ENCODE measurements at regions not wholly inside any gene's neighbourhood (a gene's known extent, or its start where the extent isn't known, plus 50 kb on each side); places are given as distances from the start of the nearest gene placed in this dataset.

DNA sequence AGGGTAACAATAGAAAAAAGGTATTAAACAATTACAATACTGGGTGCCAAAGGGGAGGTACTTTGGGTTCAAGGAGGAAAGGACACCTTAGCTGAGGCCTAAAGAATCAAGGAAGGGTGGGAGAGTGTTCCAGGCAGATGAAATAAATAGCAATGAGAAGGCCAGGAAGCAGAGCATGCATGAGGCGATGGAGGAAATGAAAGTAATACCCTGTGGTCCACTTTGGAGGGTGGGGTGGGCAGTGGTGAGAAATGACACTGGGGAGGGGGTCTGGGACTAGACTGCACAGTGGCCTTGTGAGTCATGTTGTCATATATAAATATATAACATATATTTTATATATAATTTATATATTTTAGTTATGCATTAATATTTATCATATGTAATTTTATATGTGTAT lies 55.9 kb downstream of the BHLHE40 start:
- no peaks in the 10 kb centered on the region for H3K36me3 ChIP-seq (ENCODE audit: insufficient read depth, low read length)
- Mint-ChIP-seq H3K36me3 (no peaks in the 10 kb centered on the region), H3K4me3 (no peak overlapping the region), H3K9me3 (no peaks in the 10 kb centered on the region), H3K4me1 (peaks cover 5 to 7% (median 6%) of the 10 kb centered on the region in 3 donors), H3K27ac (no peak overlapping the region), H3K27me3 (peaks cover 0 to 5% of the 10 kb centered on the region in 2 donors)
- H3K27me3 ChIP-seq (ENCODE audit: insufficient read depth, low read length, poor library complexity, severe bottlenecking), result no peaks in the 10 kb centered on the region
- no peak for DNase-seq
- POLR2A ChIA-PET, result no interaction called here
- no peak overlapping the region for H3K27ac ChIP-seq (ENCODE audit: low read depth, low read length)
- no peak overlapping the region for H3K4me3 ChIP-seq (ENCODE audit: low read length)
- no peaks in the 10 kb centered on the region for H3K9me3 ChIP-seq (ENCODE audit: low read length)
- no peaks in the 10 kb centered on the region for H3K4me1 ChIP-seq (ENCODE audit: insufficient read depth, low read length)
- CTCF ChIA-PET, result interaction anchor here (1.1 kb wide), 1 partner anchor 323 kb away, joined by 3 read pairs; no protein-coding TSS in a partner anchor

- Histone ChIP-seq H3K4me1 (ENCODE audit: insufficient read depth, low read length) (no peaks in the 10 kb centered on the region), H3K36me3 (ENCODE audit: insufficient read depth, low read length) (no peaks in the 10 kb centered on the region), H3K4me3 (ENCODE audit: low read length) (no peak overlapping the region), H3K27ac (ENCODE audit: low read depth, low read length) (no peak overlapping the region), H3K9me3 (ENCODE audit: low read length) (no peaks in the 10 kb centered on the region), H3K27me3 (ENCODE audit: insufficient read depth, low read length, poor library complexity, severe bottlenecking) (no peaks in the 10 kb centered on the region)
- POLR2A ChIA-PET, result no interaction called here
- CTCF ChIA-PET, result interaction anchor here (1.0 kb wide), 1 partner anchor 324 kb away, joined by 4 read pairs; no protein-coding TSS in a partner anchor
- Mint-ChIP-seq H3K36me3 (no peaks in the 10 kb centered on the region), H3K4me3 (no peak overlapping the region), H3K9me3 (no peaks in the 10 kb centered on the region), H3K4me1 (peaks cover 5 to 7% (median 6%) of the 10 kb centered on the region in 3 donors), H3K27ac (no peak overlapping the region), H3K27me3 (peaks cover 0 to 5% of the 10 kb centered on the region in 2 donors)
- no peak for DNase-seq
Observed at GRCh38 chr3:5035692-5036391, 56.6 kb downstream of the BHLHE40 start.

GRCh38 chr3:5036392-5036766 lies 57.1 kb downstream of the BHLHE40 start:
- peaks cover 0 to 5% of the 10 kb centered on the region in 2 donors for H3K27me3 Mint-ChIP-seq
- H3K27ac Mint-ChIP-seq, result peak overlapping the region in 1 of 8 donors; percentile 43
- no peak overlapping the region for H3K4me3 Mint-ChIP-seq
- Histone ChIP-seq H3K4me1 (ENCODE audit: insufficient read depth, low read length) (no peaks in the 10 kb centered on the region), H3K9me3 (ENCODE audit: low read length) (no peaks in the 10 kb centered on the region), H3K27me3 (ENCODE audit: insufficient read depth, low read length, poor library complexity, severe bottlenecking) (no peaks in the 10 kb centered on the region), H3K27ac (ENCODE audit: low read depth, low read length) (no peak overlapping the region), H3K4me3 (ENCODE audit: low read length) (no peak overlapping the region), H3K36me3 (ENCODE audit: insufficient read depth, low read length) (no peaks in the 10 kb centered on the region)
- H3K4me1 Mint-ChIP-seq, result peaks cover 5 to 7% (median 6%) of the 10 kb centered on the region in 3 donors
- POLR2A ChIA-PET, result no interaction called here
- H3K9me3 Mint-ChIP-seq, result no peaks in the 10 kb centered on the region
- no peaks in the 10 kb centered on the region for H3K36me3 Mint-ChIP-seq
- DNase-seq, result no peak
- CTCF ChIA-PET, result interaction anchor here (1.0 kb wide), 1 partner anchor 325 kb away, joined by 4 read pairs; no protein-coding TSS in a partner anchor

- Mint-ChIP-seq H3K36me3 (no peaks in the 10 kb centered on the region), H3K27me3 (peaks cover 0 to 5% of the 10 kb centered on the region in 2 donors), H3K4me3 (no peak overlapping the region), H3K9me3 (no peaks in the 10 kb centered on the region), H3K4me1 (peaks cover 5 to 7% (median 6%) of the 10 kb centered on the region in 3 donors), H3K27ac (peak overlapping the region in 1 of 8 donors; percentile 43)
- Histone ChIP-seq H3K9me3 (ENCODE audit: low read length) (no peaks in the 10 kb centered on the region), H3K4me1 (ENCODE audit: insufficient read depth, low read length) (no peaks in the 10 kb centered on the region), H3K36me3 (ENCODE audit: insufficient read depth, low read length) (no peaks in the 10 kb centered on the region), H3K27ac (ENCODE audit: low read depth, low read length) (no peak overlapping the region), H3K27me3 (ENCODE audit: insufficient read depth, low read length, poor library complexity, severe bottlenecking) (no peaks in the 10 kb centered on the region), H3K4me3 (ENCODE audit: low read length) (no peak overlapping the region)
- ChIA-PET POLR2A (no interaction called here), CTCF (interaction anchor here (1.0 kb wide), 1 partner anchor 325 kb away, joined by 4 read pairs; no protein-coding TSS in a partner anchor)
- no peak for DNase-seq
Observed at GRCh38 chr3:5036858-5037257, 57.6 kb downstream of the BHLHE40 start.

GRCh38 chr3:5039585-5039984 lies 60.3 kb downstream of the BHLHE40 start:
- Histone ChIP-seq H3K4me3 (ENCODE audit: low read length) (no peak overlapping the region), H3K9me3 (ENCODE audit: low read length) (no peaks in the 10 kb centered on the region), H3K36me3 (ENCODE audit: insufficient read depth, low read length) (no peaks in the 10 kb centered on the region), H3K27ac (ENCODE audit: low read depth, low read length) (no peak overlapping the region), H3K27me3 (ENCODE audit: insufficient read depth, low read length, poor library complexity, severe bottlenecking) (no peaks in the 10 kb centered on the region), H3K4me1 (ENCODE audit: insufficient read depth, low read length) (no peaks in the 10 kb centered on the region)
- H3K4me3 Mint-ChIP-seq, result no peak overlapping the region
- H3K27ac Mint-ChIP-seq, result peak overlapping the region in 1 of 8 donors; percentile 17
- H3K9me3 Mint-ChIP-seq, result no peaks in the 10 kb centered on the region
- H3K27me3 Mint-ChIP-seq, result peaks cover 0 to 5% of the 10 kb centered on the region in 2 donors
- peaks cover 5 to 7% (median 6%) of the 10 kb centered on the region in 3 donors for H3K4me1 Mint-ChIP-seq
- H3K36me3 Mint-ChIP-seq, result no peaks in the 10 kb centered on the region
- DNase-seq, result no peak
- CTCF ChIA-PET, result interaction anchor here (1.3 to 1.8 kb wide), 4 partner anchors 13 to 328 kb away, joined by 3 to 9 read pairs (median 4); no protein-coding TSS in a partner anchor
- POLR2A ChIA-PET, result no interaction called here

GRCh38 chr3:5041315-5041714 lies 62.1 kb downstream of the BHLHE40 start:
- Mint-ChIP-seq H3K36me3 (no peaks in the 10 kb centered on the region), H3K27me3 (peaks cover 0 to 3% of the 10 kb centered on the region in 2 donors), H3K4me3 (no peak overlapping the region), H3K9me3 (no peaks in the 10 kb centered on the region), H3K4me1 (peaks cover 5 to 7% (median 6%) of the 10 kb centered on the region in 3 donors), H3K27ac (peak overlapping the region in 1 of 8 donors; percentile 58)
- Histone ChIP-seq H3K4me3 (ENCODE audit: low read length) (no peak overlapping the region), H3K9me3 (ENCODE audit: low read length) (no peaks in the 10 kb centered on the region), H3K27me3 (ENCODE audit: insufficient read depth, low read length, poor library complexity, severe bottlenecking) (no peaks in the 10 kb centered on the region), H3K27ac (ENCODE audit: low read depth, low read length) (no peak overlapping the region), H3K36me3 (ENCODE audit: insufficient read depth, low read length) (no peaks in the 10 kb centered on the region), H3K4me1 (ENCODE audit: insufficient read depth, low read length) (no peaks in the 10 kb centered on the region)
- POLR2A ChIA-PET, result no interaction called here
- DNase-seq, result no peak
- CTCF ChIA-PET, result interaction anchor here (0.7 kb wide), 1 partner anchor 15 kb away, joined by 3 read pairs; no protein-coding TSS in a partner anchor

DNA sequence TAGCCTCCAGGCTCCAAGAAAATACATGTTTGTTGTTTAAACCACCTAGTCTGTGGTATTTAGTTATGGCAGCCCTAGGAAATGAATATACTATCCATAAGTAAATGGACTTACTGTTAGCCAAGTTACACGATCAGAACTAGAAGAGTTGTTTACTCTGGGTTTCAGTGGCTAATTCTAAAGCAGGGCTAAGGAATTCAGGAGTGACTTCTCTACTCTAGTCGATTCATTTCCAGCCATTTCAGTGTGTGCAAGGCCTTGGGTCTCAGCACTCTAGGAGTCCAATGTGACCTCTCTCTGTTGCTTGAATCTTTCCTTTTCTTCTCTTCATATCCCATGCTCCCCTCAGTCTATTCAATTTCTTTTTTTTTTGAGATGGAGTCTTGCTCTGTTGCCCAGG lies 66.7 kb downstream of the BHLHE40 start:
- H3K27me3 Mint-ChIP-seq, result no peaks in the 10 kb centered on the region
- CTCF ChIA-PET, result no interaction called here
- no peak overlapping the region for H3K4me3 Mint-ChIP-seq
- peak overlapping the region in 1 of 8 donors; percentile 22 for H3K27ac Mint-ChIP-seq
- DNase-seq, result no peak
- POLR2A ChIA-PET, result no interaction called here
- Histone ChIP-seq H3K4me3 (ENCODE audit: low read length) (no peak overlapping the region), H3K27ac (ENCODE audit: low read depth, low read length) (no peak overlapping the region), H3K9me3 (ENCODE audit: low read length) (no peaks in the 10 kb centered on the region), H3K4me1 (ENCODE audit: insufficient read depth, low read length) (no peaks in the 10 kb centered on the region), H3K36me3 (ENCODE audit: insufficient read depth, low read length) (no peaks in the 10 kb centered on the region), H3K27me3 (ENCODE audit: insufficient read depth, low read length, poor library complexity, severe bottlenecking) (no peaks in the 10 kb centered on the region)
- H3K9me3 Mint-ChIP-seq, result peaks cover 0 to 5% (median 3%) of the 10 kb centered on the region in 5 donors
- no peaks in the 10 kb centered on the region for H3K36me3 Mint-ChIP-seq
- H3K4me1 Mint-ChIP-seq, result no peaks in the 10 kb centered on the region

GRCh38 chr3:5047764-5048419 lies 68.7 kb downstream of the BHLHE40 start:
- H3K27me3 Mint-ChIP-seq, result no peaks in the 10 kb centered on the region
- H3K36me3 Mint-ChIP-seq, result no peaks in the 10 kb centered on the region
- ChIA-PET POLR2A (no interaction called here), CTCF (interaction anchor here (1.2 kb wide), 1 partner anchor 336 kb away, joined by 6 read pairs; no protein-coding TSS in a partner anchor)
- H3K9me3 Mint-ChIP-seq, result peaks cover 0 to 5% (median 3%) of the 10 kb centered on the region in 5 donors
- H3K4me1 Mint-ChIP-seq, result no peaks in the 10 kb centered on the region
- H3K9me3 ChIP-seq (ENCODE audit: low read length), result no peaks in the 10 kb centered on the region
- H3K4me1 ChIP-seq (ENCODE audit: insufficient read depth, low read length), result no peaks in the 10 kb centered on the region
- no peak overlapping the region for H3K27ac ChIP-seq (ENCODE audit: low read depth, low read length)
- H3K4me3 ChIP-seq (ENCODE audit: low read length), result no peak overlapping the region
- H3K27ac Mint-ChIP-seq, result no peak overlapping the region
- no peak overlapping the region for H3K4me3 Mint-ChIP-seq
- H3K36me3 ChIP-seq (ENCODE audit: insufficient read depth, low read length), result no peaks in the 10 kb centered on the region
- H3K27me3 ChIP-seq (ENCODE audit: insufficient read depth, low read length, poor library complexity, severe bottlenecking), result no peaks in the 10 kb centered on the region
- no peak for DNase-seq
